IMR-90 (cell line): ENCODE measurements at regions not wholly inside any gene's neighbourhood (a gene's known extent, or its start where the extent isn't known, plus 50 kb on each side); places are given as distances from the start of the nearest gene placed in this dataset.

Experiments
- ATAC-seq: fragments of 200-7000 bp; cut with Tn5 transposase; 2 replicates; pipeline ENCODE4 v1.9.1; 2020; ENCODE audit warnings: low read depth, mild to moderate bottlenecking, moderate library complexity
- BruUV-seq: library from RNA; stranded (reverse); fragments of 400-500 nt; replicated peaks from 2 replicates; lab custom pipeline; 2021; lab: Mats Ljungman, UMichigan
- CTCF ChIA-PET: fragments of 300-600 bp; formaldehyde crosslinking; extraction: SDS; loops from one replicate; lab custom pipeline; 2021; ENCODE audit warnings: antibody characterized with exemption; lab: Yijun Ruan, JAX
- POLR2A ChIA-PET: fragments of 300-600 bp; sonication (Branson Sonifier 250); formaldehyde crosslinking; loops from one replicate; lab custom pipeline; 2022; ENCODE audit warnings: antibody characterized with exemption; ENCODE audit not compliant: unreplicated experiment; lab: Charles Lee
- DNase-seq: peaks from one replicate; pipeline ENCODE4 v3.0.0; 2013
- H2AFZ ChIP-seq: replicated peaks from 2 replicates; pipeline ENCODE3; 2013; ENCODE audit warnings: low read length, mild to moderate bottlenecking; ENCODE audit not compliant: poor library complexity
- H2AK5ac ChIP-seq: 2 replicates; pipeline ENCODE4 v1.6.1; 2013; ENCODE audit warnings: low read depth, low read length, inconsistent platforms
- H2AK9ac ChIP-seq: replicated peaks from 2 replicates; pipeline ENCODE3; 2013; ENCODE audit warnings: mild to moderate bottlenecking, low read depth, low read length, moderate library complexity; ENCODE audit not compliant: poor library complexity
- H2BK120ac ChIP-seq: 2 replicates; pipeline ENCODE4 v1.6.1; 2013; ENCODE audit warnings: low read depth, low read length, inconsistent platforms
- H2BK15ac ChIP-seq: 3 replicates; pipeline ENCODE4 v1.6.1; 2013; ENCODE audit warnings: low read depth, low read length, inconsistent platforms
- H2BK20ac ChIP-seq: 2 replicates; pipeline ENCODE4 v1.6.1; 2013; ENCODE audit warnings: low read depth, mild to moderate bottlenecking, inconsistent platforms, low read length, moderate library complexity
- H2BK5ac ChIP-seq: 2 replicates; pipeline ENCODE4 v1.6.1; 2013; ENCODE audit warnings: mild to moderate bottlenecking, low read depth, low read length, inconsistent platforms; ENCODE audit not compliant: poor library complexity, severe bottlenecking
- H3K14ac ChIP-seq: replicated peaks from 2 replicates; pipeline ENCODE4 v1.6.1; 2013; ENCODE audit warnings: low read depth, low read length, inconsistent platforms
- H3K18ac ChIP-seq: 2 replicates; pipeline ENCODE4 v1.6.1; 2013; ENCODE audit warnings: low read depth, low read length, control low read depth
- H3K23ac ChIP-seq: 2 replicates; pipeline ENCODE4 v1.6.1; 2013; ENCODE audit warnings: low read depth, low read length, inconsistent platforms
- H3K27ac ChIP-seq: 2 replicates; pipeline ENCODE4 v1.5.1; 2013; ENCODE audit warnings: mild to moderate bottlenecking, control low read depth, low read length; ENCODE audit not compliant: insufficient read depth
- H3K27me3 ChIP-seq: 2 replicates; pipeline ENCODE4 v1.6.1; 2013; ENCODE audit warnings: low read length; ENCODE audit not compliant: control insufficient read depth, insufficient read depth
- H3K36me3 ChIP-seq: 2 replicates; pipeline ENCODE4 v1.6.1; 2013; ENCODE audit warnings: low read length, mixed read lengths; ENCODE audit not compliant: control insufficient read depth, insufficient read depth
- H3K4ac ChIP-seq: 2 replicates; pipeline ENCODE4 v1.6.1; 2013; ENCODE audit warnings: low read depth, low read length, inconsistent platforms
- H3K4me1 ChIP-seq: 2 replicates; pipeline ENCODE4 v1.6.1; 2013; ENCODE audit warnings: low read length, mixed read lengths; ENCODE audit not compliant: control insufficient read depth, insufficient read depth
- H3K4me2 ChIP-seq: 2 replicates; pipeline ENCODE4 v1.6.1; 2013; ENCODE audit warnings: low read depth, mild to moderate bottlenecking, control low read depth, low read length, moderate library complexity
- H3K4me3 ChIP-seq: 2 replicates; pipeline ENCODE4 v1.5.1; 2013; ENCODE audit warnings: low read depth, mild to moderate bottlenecking, control low read depth, low read length, moderate library complexity; ENCODE audit not compliant: insufficient read depth
- H3K56ac ChIP-seq: 2 replicates; pipeline ENCODE4 v1.6.1; 2013; ENCODE audit warnings: low read length, inconsistent platforms; ENCODE audit not compliant: insufficient read depth; ENCODE audit errors: extremely low read depth
- H3K79me1 ChIP-seq, 2 experiments: 2 replicates each; pipeline ENCODE4 v1.6.1; 2013; ENCODE audit warnings: low read length in 2 of 2, inconsistent platforms in 1 of 2, low read depth in 1 of 2
- H3K9ac ChIP-seq: 2 replicates; pipeline ENCODE4 v1.6.1; 2013; ENCODE audit warnings: low read depth, low read length, control low read depth
- H3K9me1 ChIP-seq: 2 replicates; pipeline ENCODE4 v1.6.1; 2013; ENCODE audit warnings: low read length, inconsistent platforms; ENCODE audit not compliant: insufficient read depth
- H3K9me3 ChIP-seq: 2 replicates; pipeline ENCODE4 v1.6.1; 2013; ENCODE audit warnings: low read length; ENCODE audit not compliant: control insufficient read depth, insufficient read depth
- H4K20me1 ChIP-seq: 2 replicates; pipeline ENCODE4 v1.6.1; 2013; ENCODE audit warnings: low read length, inconsistent platforms; ENCODE audit not compliant: insufficient read depth
- H4K5ac ChIP-seq: 2 replicates; pipeline ENCODE4 v1.6.1; 2013; ENCODE audit warnings: mild to moderate bottlenecking, low read depth, low read length, control low read depth
- H4K8ac ChIP-seq, 2 experiments: 2 replicates each; pipeline ENCODE4 v1.6.1; 2013; ENCODE audit warnings: low read depth in 2 of 2, low read length in 2 of 2, control low read depth in 1 of 2, inconsistent platforms in 1 of 2
- H4K91ac ChIP-seq: 2 replicates; pipeline ENCODE4 v1.6.1; 2013; ENCODE audit warnings: low read depth, low read length, inconsistent platforms; ENCODE audit not compliant: insufficient read depth
- CEBPB ChIP-seq: IDR thresholded peaks from 2 replicates; pipeline ENCODE4 v1.6.1; 2012; ENCODE audit warnings: low read depth, low read length, improper control_type of control experiment
- CHD1 ChIP-seq: IDR thresholded peaks from 2 replicates; pipeline ENCODE4 v1.6.1; 2012; ENCODE audit warnings: low read depth, low read length, improper control_type of control experiment
- ELK1 ChIP-seq: fragments of 150-350 bp; IDR thresholded peaks from 2 replicates; pipeline ENCODE4 v1.6.1; 2016; ENCODE audit warnings: low read depth, mild to moderate bottlenecking, low read length, moderate library complexity, borderline replicate concordance
- FOS ChIP-seq: fragments of 150-350 bp; IDR thresholded peaks from 2 replicates; pipeline ENCODE4 v1.6.1; 2016; ENCODE audit warnings: low read depth, low read length
- MAZ ChIP-seq: IDR thresholded peaks from 2 replicates; pipeline ENCODE4 v1.6.1; 2012; ENCODE audit warnings: low read depth, mild to moderate bottlenecking, low read length, improper control_type of control experiment, moderate library complexity, borderline replicate concordance
- RAD21 ChIP-seq: IDR thresholded peaks from 2 replicates; pipeline ENCODE4 v1.6.1; 2012; ENCODE audit warnings: low read length, improper control_type of control experiment
- RFX5 ChIP-seq: IDR thresholded peaks from 2 replicates; pipeline ENCODE4 v1.8.0; 2012; ENCODE audit warnings: low read depth, mild to moderate bottlenecking, low read length, moderate library complexity
- SMC3 ChIP-seq: fragments of 150-350 bp; IDR thresholded peaks from 2 replicates; pipeline ENCODE4 v1.6.1; 2016; ENCODE audit warnings: low read depth, mild to moderate bottlenecking, antibody characterized with exemption, low read length, moderate library complexity
- USF2 ChIP-seq: fragments of 150-350 bp; IDR thresholded peaks from 2 replicates; pipeline ENCODE4 v1.6.1; 2017; ENCODE audit warnings: mild to moderate bottlenecking, antibody characterized with exemption, low read length, low read depth
- WGBS, 2 experiments: methylation state at CpG; one replicate each; pipeline versions ENCODE4 v1.1.5 to v1.1.7; 2013; ENCODE audit warnings: missing lambda C conversion rate in 2 of 2; ENCODE audit not compliant: insufficient read length in 1 of 2; ENCODE audit errors: extremely low coverage in 2 of 2; 5-methylcytosine and 5-hydroxymethylcytosine counted together
- dilution Hi-C: fragments of 300-500 bp; cut with HindIII; formaldehyde crosslinking; loops from one replicate; pipeline ENCODE4 v1.14.3; 2018; ENCODE audit warnings: low sequenced_read_pairs; ENCODE audit not compliant: unreplicated experiment
- in situ Hi-C: fragments of 300-500 bp; cut with MboI; formaldehyde crosslinking; loops from 3 replicates; pipeline ENCODE4 v1.14.3; 2019; ENCODE audit warnings: low sequenced_read_pairs, inconsistent platforms, mixed read lengths
- intact Hi-C: fragments of 100-400 bp; cut with micrococcal nuclease; formaldehyde crosslinking; loops from 2 replicates; pipeline ENCODE4 v1.10.0; 2022

GRCh38 chr6:97449444-97449966 is 166.5 kb upstream of the MMS22L start:
- Histone ChIP-seq H2BK5ac (no peak overlapping the region), H3K14ac (no peak overlapping the region), H2AK5ac (no peak overlapping the region), H4K91ac (no peak overlapping the region), H3K9me1 (no peaks in the 10 kb centered on the region), H4K8ac (no peak overlapping the region), H2AFZ (no peak overlapping the region), H3K4me3 (no peak overlapping the region), H3K23ac (no peak overlapping the region), H4K20me1 (no peaks in the 10 kb centered on the region), H3K4me1 (no peaks in the 10 kb centered on the region), H2BK20ac (no peak overlapping the region), H3K4ac (no peak overlapping the region), H3K9me3 (no peaks in the 10 kb centered on the region), H3K27me3 (no peaks in the 10 kb centered on the region), H3K79me1 (no peaks in the 10 kb centered on the region), H3K18ac (no peak overlapping the region), H2BK15ac (no peak overlapping the region), H2BK120ac (no peak overlapping the region), H3K9ac (no peak overlapping the region), H2AK9ac (no peak overlapping the region), H3K56ac (no peak overlapping the region), H3K36me3 (no peaks in the 10 kb centered on the region), H3K27ac (no peak overlapping the region), H3K4me2 (no peak overlapping the region), H4K5ac (no peak overlapping the region)
- DNase-seq: no peak
- intact Hi-C loops: no loop called here
- WGBS, 2 experiments: no CpG with 5 or more reads among the region's 2 CpGs
- ChIA-PET CTCF (interaction anchor here (0.6 kb wide), 1 partner anchor 1681 kb away, joined by 3 read pairs; no protein-coding TSS in a partner anchor), POLR2A (no interaction called here)
- BruUV-seq: no TSS peak
- TF ChIP-seq USF2 (no peak), CHD1 (no peak), ELK1 (no peak), CEBPB (no peak), FOS (no peak), RFX5 (no peak), SMC3 (no peak), RAD21 (no peak), MAZ (no peak)
- in situ Hi-C loops: no loop called here
- no peak for ATAC-seq
- dilution Hi-C loops: no loop called here
